Activated B cell treated with CpG ODN at 0.5 μM for 24 hours (primary cell): ENCODE measurements at regions not wholly inside any gene's neighbourhood (a gene's known extent, or its start where the extent isn't known, plus 50 kb on each side); places are given as distances from the start of the nearest gene placed in this dataset.

Experiments used
- ATAC-seq: fragments of 200-7000 bp; cut with Tn5 transposase; one replicate; pipeline ENCODE4 v1.10.0; 2021; ENCODE audit warnings: low read depth, mild to moderate bottlenecking, moderate library complexity
- CTCF ChIA-PET: fragments of 350-600 bp; sonication (Branson Sonifier 250); formaldehyde crosslinking; loops from one replicate; lab custom pipeline; 2021; ENCODE audit warnings: antibody characterized with exemption; lab: Charles Lee
- POLR2A ChIA-PET: fragments of 350-600 bp; sonication (Branson Sonifier 250); formaldehyde crosslinking; loops from one replicate; lab custom pipeline; 2021; ENCODE audit warnings: antibody characterized with exemption; lab: Charles Lee
- DNase-seq: peaks from one replicate; pipeline ENCODE4 v3.0.0; 2022
- H3K27ac Mint-ChIP-seq: one replicate; pipeline ENCODE4 v1.8.0; 2020; ENCODE audit warnings: mixed read lengths
- H3K27me3 Mint-ChIP-seq: one replicate; pipeline ENCODE4 v1.8.0; 2021; ENCODE audit warnings: mixed read lengths
- H3K36me3 Mint-ChIP-seq: one replicate; pipeline ENCODE4 v1.8.0; 2021; ENCODE audit warnings: low read depth, mixed read lengths
- H3K4me1 Mint-ChIP-seq: one replicate; pipeline ENCODE4 v1.8.0; 2021; ENCODE audit warnings: mixed read lengths
- H3K4me3 Mint-ChIP-seq: one replicate; pipeline ENCODE4 v1.8.0; 2020; ENCODE audit warnings: mild to moderate bottlenecking, mixed read lengths
- H3K9me3 Mint-ChIP-seq: one replicate; pipeline ENCODE4 v1.8.0; 2020; ENCODE audit warnings: mixed read lengths
- intact Hi-C: fragments of 100-400 bp; cut with micrococcal nuclease; formaldehyde crosslinking; loops from one replicate; pipeline ENCODE4 v1.15.1; 2024
- TF ChIP-seq, protein P1 (sequence below): fragments of 200-600 bp; IDR thresholded peaks from one replicate; pipeline ENCODE4 v1.8.0; 2022; ENCODE audit warnings: antibody characterized with exemption, mild to moderate bottlenecking

DNA sequence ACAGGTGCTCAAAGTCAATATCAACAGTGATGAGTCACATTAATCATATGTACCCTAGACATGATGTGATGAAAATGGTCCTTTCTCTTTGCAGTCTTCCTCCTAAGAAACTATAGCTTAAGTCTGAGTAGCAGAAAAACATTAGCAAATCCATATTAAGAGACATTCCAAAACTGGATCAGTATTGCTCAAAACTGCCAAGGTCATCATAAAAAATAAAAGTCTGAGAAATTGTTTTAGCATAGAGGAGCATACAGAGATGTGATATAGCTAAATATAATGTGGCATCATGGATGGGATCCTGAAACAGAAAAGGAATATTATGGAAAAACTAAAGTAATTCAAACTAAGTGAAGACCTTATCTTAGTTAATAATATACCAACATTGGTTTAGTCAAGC, 1316.1 kb downstream of the SUCLG1 start:
- Mint-ChIP-seq H3K27ac (no peak overlapping the region), H3K27me3 (no peaks in the 10 kb centered on the region), H3K36me3 (no peaks in the 10 kb centered on the region), H3K4me1 (no peaks in the 10 kb centered on the region), H3K4me3 (no peak overlapping the region), H3K9me3 (peaks cover 10% of the 10 kb centered on the region)
- TF ChIP-seq, protein P1, sequence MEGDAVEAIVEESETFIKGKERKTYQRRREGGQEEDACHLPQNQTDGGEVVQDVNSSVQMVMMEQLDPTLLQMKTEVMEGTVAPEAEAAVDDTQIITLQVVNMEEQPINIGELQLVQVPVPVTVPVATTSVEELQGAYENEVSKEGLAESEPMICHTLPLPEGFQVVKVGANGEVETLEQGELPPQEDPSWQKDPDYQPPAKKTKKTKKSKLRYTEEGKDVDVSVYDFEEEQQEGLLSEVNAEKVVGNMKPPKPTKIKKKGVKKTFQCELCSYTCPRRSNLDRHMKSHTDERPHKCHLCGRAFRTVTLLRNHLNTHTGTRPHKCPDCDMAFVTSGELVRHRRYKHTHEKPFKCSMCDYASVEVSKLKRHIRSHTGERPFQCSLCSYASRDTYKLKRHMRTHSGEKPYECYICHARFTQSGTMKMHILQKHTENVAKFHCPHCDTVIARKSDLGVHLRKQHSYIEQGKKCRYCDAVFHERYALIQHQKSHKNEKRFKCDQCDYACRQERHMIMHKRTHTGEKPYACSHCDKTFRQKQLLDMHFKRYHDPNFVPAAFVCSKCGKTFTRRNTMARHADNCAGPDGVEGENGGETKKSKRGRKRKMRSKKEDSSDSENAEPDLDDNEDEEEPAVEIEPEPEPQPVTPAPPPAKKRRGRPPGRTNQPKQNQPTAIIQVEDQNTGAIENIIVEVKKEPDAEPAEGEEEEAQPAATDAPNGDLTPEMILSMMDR = no peak
- CTCF ChIA-PET = no interaction called here
- intact Hi-C loops = no loop called here
- DNase-seq = no peak
- POLR2A ChIA-PET = no interaction called here
- no peak for ATAC-seq

DNA sequence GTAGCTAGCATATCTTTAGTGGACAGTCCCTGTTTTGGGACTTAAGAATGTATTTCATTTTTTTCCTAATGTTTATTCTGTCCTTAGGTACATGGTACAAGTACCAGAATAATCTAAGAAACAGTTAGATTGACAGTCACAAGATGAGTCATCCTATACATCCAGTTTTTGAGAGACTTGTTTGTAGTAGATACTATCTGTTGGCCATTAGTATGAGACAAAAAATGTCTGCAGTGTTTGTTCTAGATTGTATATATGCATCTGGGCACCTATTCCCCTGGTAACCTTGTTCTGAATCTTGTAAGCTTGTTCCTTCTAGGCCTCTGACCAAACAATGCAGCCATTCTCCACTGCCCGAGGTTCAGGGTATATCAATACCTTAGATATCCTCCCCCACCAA, 1343.5 kb downstream of the SUCLG1 start:
- intact Hi-C loops = no loop called here
- Mint-ChIP-seq H3K27me3 (no peaks in the 10 kb centered on the region), H3K9me3 (peaks cover 11% of the 10 kb centered on the region), H3K27ac (no peak overlapping the region), H3K4me3 (no peak overlapping the region), H3K36me3 (no peaks in the 10 kb centered on the region), H3K4me1 (no peaks in the 10 kb centered on the region)
- TF ChIP-seq, protein P1 = no peak
- no peak for ATAC-seq
- DNase-seq = no peak
- CTCF ChIA-PET = no interaction called here
- POLR2A ChIA-PET = no interaction called here

DNA sequence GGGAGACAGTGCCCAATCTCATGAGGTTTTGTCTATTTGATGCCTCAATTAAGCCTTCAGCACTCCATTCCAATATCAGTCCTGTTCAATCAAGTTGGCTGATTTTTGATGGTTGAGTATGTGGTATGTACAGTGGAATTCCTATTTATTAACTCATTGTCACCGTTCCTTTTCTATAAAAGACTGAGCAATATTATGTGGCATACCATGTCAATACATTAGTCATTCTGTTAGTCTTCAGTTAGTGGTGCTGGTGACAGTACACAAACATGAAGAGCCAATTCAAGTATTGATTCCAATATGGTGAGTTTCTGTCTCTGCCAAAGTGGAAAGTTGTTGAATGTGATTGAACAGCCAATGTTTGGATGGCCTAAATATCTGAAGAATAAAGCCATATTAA, 1343.9 kb downstream of the SUCLG1 start:
- TF ChIP-seq, protein P1 = no peak
- intact Hi-C loops = no loop called here
- Mint-ChIP-seq H3K9me3 (peaks cover 11% of the 10 kb centered on the region), H3K36me3 (no peaks in the 10 kb centered on the region), H3K4me3 (no peak overlapping the region), H3K27ac (no peak overlapping the region), H3K4me1 (no peaks in the 10 kb centered on the region), H3K27me3 (no peaks in the 10 kb centered on the region)
- no peak for ATAC-seq
- DNase-seq = no peak
- ChIA-PET CTCF (no interaction called here), POLR2A (no interaction called here)

DNA sequence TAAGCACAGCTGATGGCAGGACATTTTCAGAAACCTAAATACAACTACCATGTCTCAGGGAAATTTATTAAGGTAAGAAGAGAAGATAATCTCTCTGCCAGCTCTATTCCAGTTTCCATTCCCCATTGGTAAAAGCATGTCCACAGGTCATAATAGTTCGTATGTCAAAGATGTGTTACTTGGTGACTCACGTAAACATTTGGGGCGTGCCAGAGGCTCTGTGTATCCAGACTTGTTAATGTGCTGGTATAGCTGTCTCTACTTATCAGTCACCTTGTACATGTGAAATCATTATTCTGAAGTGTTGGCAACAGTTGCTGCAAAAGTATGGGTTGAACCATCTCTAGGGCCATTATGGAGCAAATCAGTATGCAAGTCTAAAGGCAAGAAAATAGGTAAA, 1345.1 kb downstream of the SUCLG1 start:
- no peaks in the 10 kb centered on the region for H3K27me3 Mint-ChIP-seq
- TF ChIP-seq, protein P1 = no peak
- H3K4me3 Mint-ChIP-seq = no peak overlapping the region
- no peak for ATAC-seq
- CTCF ChIA-PET = no interaction called here
- POLR2A ChIA-PET = no interaction called here
- intact Hi-C loops = no loop called here
- H3K36me3 Mint-ChIP-seq = no peaks in the 10 kb centered on the region
- H3K4me1 Mint-ChIP-seq = no peaks in the 10 kb centered on the region
- no peak overlapping the region for H3K27ac Mint-ChIP-seq
- peaks cover 12% of the 10 kb centered on the region for H3K9me3 Mint-ChIP-seq
- DNase-seq = no peak

DNA sequence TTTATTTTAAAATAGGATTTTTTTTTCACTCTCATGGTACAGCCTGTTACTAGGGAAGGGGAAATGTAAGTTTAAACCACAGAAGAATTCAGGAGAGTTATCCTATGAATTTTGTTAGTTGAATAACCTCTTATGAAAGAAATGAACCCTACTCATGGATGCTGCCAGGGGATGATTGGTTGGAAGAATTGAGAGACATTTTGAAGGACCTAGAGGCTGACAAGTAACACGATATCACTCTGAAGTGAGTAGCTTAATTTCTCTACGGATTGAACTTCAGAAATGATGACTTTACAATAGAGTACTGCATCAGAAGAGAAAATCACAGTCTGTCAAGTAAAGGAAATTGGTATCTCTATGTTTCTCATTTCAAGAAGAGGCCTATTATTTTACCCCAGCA, 1346.2 kb downstream of the SUCLG1 start:
- Mint-ChIP-seq H3K9me3 (peaks cover 12% of the 10 kb centered on the region), H3K4me3 (no peak overlapping the region), H3K4me1 (no peaks in the 10 kb centered on the region), H3K27ac (no peak overlapping the region), H3K36me3 (no peaks in the 10 kb centered on the region), H3K27me3 (no peaks in the 10 kb centered on the region)
- DNase-seq = no peak
- TF ChIP-seq, protein P1 = no peak
- intact Hi-C loops = no loop called here
- no peak for ATAC-seq
- ChIA-PET POLR2A (no interaction called here), CTCF (no interaction called here)
